GM12891 (cell line): ENCODE measurements at regions not wholly inside any gene's neighbourhood (a gene's known extent, or its start where the extent isn't known, plus 50 kb on each side); places are given as distances from the start of the nearest gene placed in this dataset.

Experiments used
- DNase-seq: peaks from one replicate; pipeline ENCODE4 v3.0.0; 2011; ENCODE audit warnings: low spot score; ENCODE audit not compliant: insufficient read length
- FAIRE-seq: peaks from 2 replicates; lab custom pipeline; 2011; peaks lifted over from hg19 to GRCh38; lab: Jason Lieb, UNC
- PAX5 ChIP-seq: IDR thresholded peaks from 2 replicates; pipeline ENCODE4 v1.6.1; 2011; ENCODE audit warnings: low read length, moderate library complexity, mild to moderate bottlenecking; ENCODE audit not compliant: insufficient read depth, severe bottlenecking
- POLR2A ChIP-seq: IDR thresholded peaks from 2 replicates; pipeline ENCODE4 v1.6.1; 2011; ENCODE audit warnings: low read depth, low read length, control low read depth
- POLR2AphosphoS5 ChIP-seq: IDR thresholded peaks from 2 replicates; pipeline ENCODE4 v1.6.1; 2011; ENCODE audit warnings: low read depth, low read length, control low read depth
- POU2F2 ChIP-seq: IDR thresholded peaks from 2 replicates; pipeline ENCODE4 v1.6.1; 2011; ENCODE audit warnings: low read depth, mild to moderate bottlenecking, control low read depth, low read length, moderate library complexity
- SPI1 ChIP-seq: IDR thresholded peaks from 2 replicates; pipeline ENCODE4 v1.6.1; 2011; ENCODE audit warnings: low read depth, low read length, control low read depth
- TAF1 ChIP-seq: IDR thresholded peaks from 2 replicates; pipeline ENCODE4 v1.6.1; 2011; ENCODE audit warnings: low read depth, low read length, control low read depth

DNA sequence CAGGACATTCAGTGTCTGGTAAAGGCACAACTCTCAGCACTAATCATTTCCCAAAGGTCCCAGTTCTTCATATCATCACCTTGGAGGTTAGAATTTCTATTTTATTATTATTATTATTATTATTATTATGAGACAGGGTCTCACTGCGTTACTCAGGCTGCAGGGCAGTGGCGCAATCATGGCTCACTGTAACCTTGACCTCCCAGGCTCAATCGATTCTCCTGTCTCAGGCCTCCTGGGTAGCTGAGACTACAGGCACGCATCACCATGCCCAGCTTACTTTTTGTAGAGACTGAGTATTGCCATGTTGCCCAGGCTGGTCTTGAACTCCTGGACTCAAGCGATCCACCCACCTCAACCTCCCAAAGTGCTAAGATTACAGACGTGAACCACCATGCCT, 91.8 kb upstream of the DOCK1 start:
- no peak for FAIRE-seq
- DNase-seq, result no peak
- no peak for TF ChIP-seq POU2F2
- no peak for TF ChIP-seq POLR2A
- no peak for TF ChIP-seq SPI1
- no peak for TF ChIP-seq PAX5

DNA sequence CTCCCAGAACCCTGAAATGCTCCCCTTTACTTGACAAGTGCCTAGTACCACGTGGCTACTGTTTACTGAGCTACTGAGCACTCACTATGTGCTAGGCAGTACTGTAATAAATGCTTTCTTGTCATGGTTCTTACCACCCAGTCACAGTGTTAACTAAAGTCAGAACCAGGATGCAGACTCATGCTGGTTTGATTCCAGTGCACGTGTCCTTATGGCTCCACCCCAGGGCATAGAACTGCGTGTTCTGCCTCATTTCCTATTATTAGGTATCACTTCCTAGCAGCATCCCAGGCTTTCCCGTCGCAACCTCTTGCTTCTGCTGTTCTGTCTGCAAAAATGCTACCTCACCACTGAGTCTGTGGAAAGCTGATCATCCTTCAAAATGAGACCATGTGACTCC, 71.7 kb upstream of the DOCK1 start:
- TF ChIP-seq POU2F2, result no peak
- TF ChIP-seq SPI1, result no peak
- no peak for TF ChIP-seq POLR2A
- no peak for TF ChIP-seq TAF1
- no peak for TF ChIP-seq PAX5
- no peak for FAIRE-seq

DNA sequence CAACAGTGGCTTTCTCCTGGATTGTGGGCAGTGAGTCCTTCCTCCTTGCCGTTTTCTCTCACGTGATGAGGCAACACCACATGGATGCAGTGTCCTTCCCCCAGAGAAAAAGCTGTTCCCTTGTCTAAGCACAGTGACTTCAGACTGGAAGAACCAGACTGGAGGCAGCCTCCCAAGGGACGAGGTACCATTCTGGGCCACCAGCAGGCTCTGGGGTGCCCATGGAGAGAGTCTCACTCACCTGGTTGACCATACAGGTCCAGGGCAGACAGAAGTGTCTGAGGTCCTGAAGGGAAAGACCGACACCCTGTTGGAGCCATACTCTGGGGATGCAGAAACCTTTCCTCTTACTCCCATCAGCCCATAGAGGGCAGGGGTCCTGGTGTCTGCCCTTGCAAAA, 69.2 kb upstream of the DOCK1 start:
- TF ChIP-seq POU2F2 (no peak), TAF1 (no peak), POLR2A (no peak)
- FAIRE-seq, result no peak

More for the DNA sequence above, 71.7 kb upstream of the DOCK1 start:
- DNase-seq, result no peak

DNA sequence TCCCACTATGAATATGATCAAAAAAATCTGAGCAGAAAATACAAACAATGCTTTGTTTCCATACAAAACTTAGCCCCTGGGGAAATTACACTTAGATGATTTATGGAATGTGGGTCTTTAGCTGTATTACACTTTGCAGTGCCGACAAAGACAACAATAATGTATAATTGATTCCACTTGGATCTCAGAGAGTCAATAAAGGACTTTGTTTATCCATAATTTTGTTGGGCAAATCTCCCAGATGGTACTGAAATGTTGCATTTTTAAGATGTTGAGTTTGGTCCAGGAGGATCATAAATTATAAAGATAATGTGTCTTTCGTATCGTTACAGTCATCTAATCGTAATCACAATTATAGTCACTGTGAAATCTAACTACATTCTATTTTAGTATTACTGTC, 66.9 kb upstream of the DOCK1 start:
- DNase-seq (no peak), FAIRE-seq (no peak)
- TF ChIP-seq PAX5 (no peak), POU2F2 (no peak), TAF1 (no peak), POLR2AphosphoS5 (no peak), SPI1 (no peak), POLR2A (no peak)

More for the DNA sequence above, 69.2 kb upstream of the DOCK1 start:
- DNase-seq, result no peak

DNA sequence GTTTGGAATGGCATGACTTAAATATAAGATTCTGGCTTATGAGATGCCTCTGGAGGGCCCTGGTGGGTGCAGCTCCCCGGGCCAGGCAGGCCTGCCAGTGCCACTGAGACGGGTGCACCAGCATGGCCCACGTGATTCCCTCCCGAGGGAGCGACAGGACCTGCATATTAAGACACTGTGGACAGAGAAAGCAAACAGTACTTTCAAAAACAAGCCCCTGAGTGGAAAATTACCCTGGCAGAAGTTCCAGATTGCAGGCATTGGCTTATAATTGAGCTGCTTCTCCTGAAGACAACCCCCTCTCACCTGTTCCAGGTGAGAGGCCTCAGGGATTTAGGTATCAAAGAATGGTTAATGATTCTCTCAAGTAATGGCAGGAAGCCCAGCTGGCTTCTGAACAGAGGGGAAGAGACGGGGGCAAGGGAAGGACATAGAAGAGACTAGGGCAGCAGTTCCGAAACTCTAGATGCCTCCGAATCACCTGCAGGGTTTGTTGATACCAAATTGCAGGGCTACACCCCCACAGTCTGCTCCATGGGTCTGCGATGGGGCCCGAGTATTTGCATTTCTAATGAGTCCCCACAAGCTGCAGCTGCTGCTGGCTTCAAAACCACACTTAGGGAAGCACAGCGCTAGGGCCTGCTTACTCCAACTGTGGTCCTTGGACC, 66.0 kb upstream of the DOCK1 start:
- TF ChIP-seq PAX5 (no peak), SPI1 (no peak), POLR2AphosphoS5 (no peak), POU2F2 (no peak), TAF1 (no peak), POLR2A (no peak)
- no peak for FAIRE-seq
- no peak for DNase-seq

DNA sequence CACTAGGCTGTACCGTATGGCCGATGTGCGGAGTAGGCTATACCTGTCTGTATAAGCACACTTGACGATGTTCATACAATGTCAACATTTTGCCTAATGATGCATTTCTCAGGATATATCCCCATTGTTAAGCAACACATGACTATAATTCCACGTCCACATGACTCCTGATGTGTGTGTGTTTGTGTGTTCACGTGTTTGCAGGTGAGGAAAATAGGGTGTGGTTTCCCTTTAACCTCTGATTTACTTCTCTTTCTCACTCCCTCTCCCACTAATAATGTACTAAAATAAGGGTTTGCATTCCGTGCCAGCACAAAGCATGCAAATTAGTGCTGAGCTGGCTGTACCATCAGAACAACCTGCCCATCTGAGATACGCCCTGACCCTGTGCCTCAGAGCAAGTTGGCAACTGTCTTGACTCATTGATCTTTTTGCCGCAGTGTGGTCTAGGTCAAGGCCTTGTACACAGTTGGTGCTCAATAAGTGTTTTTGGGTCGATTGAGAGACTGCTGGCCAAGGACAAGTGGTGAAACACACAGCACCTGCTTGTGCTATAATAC, 64.6 kb upstream of the DOCK1 start:
- FAIRE-seq (no peak), DNase-seq (no peak)
- no peak for TF ChIP-seq POLR2A
- TF ChIP-seq SPI1, result no peak
- TF ChIP-seq TAF1, result no peak
- TF ChIP-seq POU2F2, result no peak
- no peak for TF ChIP-seq POLR2AphosphoS5
- TF ChIP-seq PAX5, result no peak

DNA sequence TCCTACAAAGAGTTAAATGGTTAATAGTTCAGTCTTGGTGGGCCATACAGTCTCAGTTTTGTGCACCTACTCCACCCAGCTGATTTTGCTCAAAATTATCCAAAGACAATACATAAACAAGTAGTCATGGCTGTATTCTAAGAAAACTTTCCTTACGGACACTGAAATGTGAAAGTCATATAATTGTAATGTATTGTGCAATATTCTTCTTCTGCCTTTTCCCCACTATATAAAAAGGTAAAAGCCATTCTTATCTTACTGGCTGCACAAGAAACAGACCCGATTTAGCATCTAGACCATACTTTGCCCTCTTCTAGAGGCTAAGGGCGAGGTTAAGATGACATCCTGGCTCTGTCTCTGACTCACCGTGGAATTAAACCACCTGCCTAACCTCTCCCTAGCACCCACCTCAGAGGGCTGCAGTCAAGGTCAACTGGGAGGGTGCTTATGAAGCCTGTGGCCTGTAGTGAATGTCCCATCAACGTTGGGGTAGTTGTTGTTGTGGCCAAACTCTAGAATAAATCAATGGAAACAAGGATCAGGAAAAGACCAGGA, 63.8 kb upstream of the DOCK1 start:
- no peak for FAIRE-seq

DNA sequence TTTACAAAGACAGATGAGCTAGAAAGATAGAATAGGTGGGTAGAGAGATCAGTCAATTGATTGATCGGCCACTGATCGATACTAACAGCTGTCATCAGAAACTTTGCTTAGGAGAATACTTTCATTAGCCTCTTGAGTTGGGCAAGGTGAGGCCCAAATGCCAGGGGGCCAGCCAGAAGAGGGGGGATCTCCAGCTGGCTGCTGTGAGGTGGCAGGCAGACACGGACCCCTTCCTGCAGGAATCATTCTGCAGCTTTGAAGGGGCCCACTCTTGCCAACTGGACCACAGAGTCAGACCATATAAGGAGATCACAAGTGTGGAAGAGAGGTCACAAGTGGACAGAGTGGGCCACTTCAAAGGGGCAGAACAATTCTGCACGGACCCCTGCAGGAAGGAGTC, 62.9 kb upstream of the DOCK1 start:
- DNase-seq, result no peak
- no peak for FAIRE-seq
- TF ChIP-seq POLR2AphosphoS5 (no peak), POU2F2 (no peak), SPI1 (no peak), POLR2A (no peak), TAF1 (no peak), PAX5 (no peak)

More for the DNA sequence above, 63.8 kb upstream of the DOCK1 start:
- no peak for TF ChIP-seq PAX5
- no peak for TF ChIP-seq POU2F2
- no peak for TF ChIP-seq TAF1
- no peak for TF ChIP-seq POLR2A
- no peak for TF ChIP-seq POLR2AphosphoS5
- TF ChIP-seq SPI1, result no peak
- no peak for DNase-seq

DNA sequence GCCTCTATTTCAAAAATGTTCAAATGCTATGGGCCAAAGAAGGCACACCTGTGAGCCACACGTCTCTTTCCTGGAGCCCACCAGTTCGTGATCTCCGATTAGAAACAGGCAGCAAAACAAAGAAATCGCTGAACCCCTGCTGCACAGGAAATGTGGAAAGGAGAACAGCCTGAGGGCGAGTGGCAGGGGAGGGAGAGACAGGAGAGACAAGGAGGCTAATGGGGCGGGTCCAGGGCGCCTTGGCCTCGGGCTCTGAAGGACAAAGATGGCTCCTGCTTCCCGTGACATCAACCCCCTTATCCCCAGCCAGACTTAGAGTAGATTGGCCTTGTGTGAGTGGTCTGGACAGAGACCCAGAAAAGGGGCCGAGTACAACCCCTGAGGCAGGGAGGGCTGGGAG, 62.4 kb upstream of the DOCK1 start:
- FAIRE-seq (no peak), DNase-seq (no peak)
- no peak for TF ChIP-seq POLR2A
- no peak for TF ChIP-seq PAX5
- no peak for TF ChIP-seq SPI1
- TF ChIP-seq POU2F2, result no peak
- no peak for TF ChIP-seq POLR2AphosphoS5
- no peak for TF ChIP-seq TAF1
